Activated T-helper 1 cell treated with anti-CD3 and anti-CD28 coated beads, Interleukin-12 subunit alpha, Interleukin-12 subunit beta, Interleukin-2, Interleukin-4 antibody, amounts not matched to agents 30 ng/mL and 10 ng/mL and 1 ng/mL, durations not matched to agents 14 hours and 24 hours and 36 hours (primary cell): ENCODE measurements at regions not wholly inside any gene's neighbourhood (a gene's known extent, or its start where the extent isn't known, plus 50 kb on each side); places are given as distances from the start of the nearest gene placed in this dataset.

ENCODE experiments used
- DNase-seq: peaks from one replicate; pipeline ENCODE4 v3.0.0; 2021; ENCODE audit warnings: low spot score
- H3K27ac Mint-ChIP-seq: one replicate; pipeline ENCODE4 v1.8.0; 2021; ENCODE audit warnings: mild to moderate bottlenecking, mixed read lengths
- H3K27me3 Mint-ChIP-seq: one replicate; pipeline ENCODE4 v1.8.0; 2022; ENCODE audit warnings: mild to moderate bottlenecking, moderate library complexity, mixed read lengths; ENCODE audit not compliant: insufficient read depth
- H3K36me3 Mint-ChIP-seq: one replicate; pipeline ENCODE4 v1.8.0; 2021; ENCODE audit warnings: low read depth, mixed read lengths
- H3K4me1 Mint-ChIP-seq: one replicate; pipeline ENCODE4 v1.8.0; 2021; ENCODE audit warnings: low read depth, mixed read lengths
- H3K4me3 Mint-ChIP-seq: one replicate; pipeline ENCODE4 v1.8.0; 2021; ENCODE audit warnings: mild to moderate bottlenecking, moderate library complexity, mixed read lengths
- H3K9me3 Mint-ChIP-seq: one replicate; pipeline ENCODE4 v1.8.0; 2021; ENCODE audit warnings: mixed read lengths
- intact Hi-C: fragments of 100-400 bp; cut with micrococcal nuclease; formaldehyde crosslinking; loops from one replicate; pipeline ENCODE4 v1.15.1; 2024

- Mint-ChIP-seq H3K4me3 (no peak overlapping the region), H3K9me3 (no peaks in the 10 kb centered on the region), H3K36me3 (no peaks in the 10 kb centered on the region), H3K4me1 (no peaks in the 10 kb centered on the region), H3K27ac (no peak overlapping the region), H3K27me3 (no peaks in the 10 kb centered on the region)
- no peak for DNase-seq
- intact Hi-C loops = no loop called here
These were observed 541.7 kb downstream of the KCNJ3 start for GRCh38 chr2:155240176-155240575.

- Mint-ChIP-seq H3K4me1 (no peaks in the 10 kb centered on the region), H3K36me3 (no peaks in the 10 kb centered on the region), H3K27ac (no peak overlapping the region), H3K27me3 (no peaks in the 10 kb centered on the region), H3K9me3 (no peaks in the 10 kb centered on the region), H3K4me3 (no peak overlapping the region)
- DNase-seq = no peak
- intact Hi-C loops = no loop called here
These were observed 537.2 kb downstream of the KCNJ3 start for GRCh38 chr2:155235710-155236109.

GRCh38 chr2:155223781-155224406, 525.4 kb downstream of the KCNJ3 start:
- Mint-ChIP-seq H3K4me1 (no peaks in the 10 kb centered on the region), H3K36me3 (no peaks in the 10 kb centered on the region), H3K27me3 (no peaks in the 10 kb centered on the region), H3K9me3 (no peaks in the 10 kb centered on the region), H3K27ac (no peak overlapping the region), H3K4me3 (no peak overlapping the region)
- DNase-seq = no peak
- intact Hi-C loops = no loop called here

DNA sequence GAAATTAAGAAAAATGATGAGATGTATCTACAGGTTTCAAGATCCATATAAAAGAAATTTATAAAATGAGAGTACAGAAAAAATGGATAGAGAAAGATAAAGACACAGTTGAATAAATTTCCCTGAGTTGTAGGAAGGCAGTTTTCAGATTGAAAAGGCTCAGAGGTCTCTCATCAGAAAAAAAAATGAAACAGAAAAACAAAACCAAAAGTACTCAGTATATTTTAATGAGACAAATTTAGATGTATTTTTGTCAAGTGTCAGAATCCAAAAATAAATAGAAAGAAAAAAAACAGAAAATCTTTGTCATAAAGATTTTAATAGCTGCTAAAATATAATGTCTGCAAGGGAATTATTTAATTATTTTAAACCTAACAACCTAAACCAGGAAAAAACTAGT, 520.5 kb downstream of the KCNJ3 start:
- H3K27me3 Mint-ChIP-seq = no peaks in the 10 kb centered on the region
- H3K27ac Mint-ChIP-seq = no peak overlapping the region
- no peaks in the 10 kb centered on the region for H3K4me1 Mint-ChIP-seq
- no peak for DNase-seq
- H3K4me3 Mint-ChIP-seq = no peak overlapping the region
- intact Hi-C loops = no loop called here
- no peaks in the 10 kb centered on the region for H3K9me3 Mint-ChIP-seq
- no peaks in the 10 kb centered on the region for H3K36me3 Mint-ChIP-seq

DNA sequence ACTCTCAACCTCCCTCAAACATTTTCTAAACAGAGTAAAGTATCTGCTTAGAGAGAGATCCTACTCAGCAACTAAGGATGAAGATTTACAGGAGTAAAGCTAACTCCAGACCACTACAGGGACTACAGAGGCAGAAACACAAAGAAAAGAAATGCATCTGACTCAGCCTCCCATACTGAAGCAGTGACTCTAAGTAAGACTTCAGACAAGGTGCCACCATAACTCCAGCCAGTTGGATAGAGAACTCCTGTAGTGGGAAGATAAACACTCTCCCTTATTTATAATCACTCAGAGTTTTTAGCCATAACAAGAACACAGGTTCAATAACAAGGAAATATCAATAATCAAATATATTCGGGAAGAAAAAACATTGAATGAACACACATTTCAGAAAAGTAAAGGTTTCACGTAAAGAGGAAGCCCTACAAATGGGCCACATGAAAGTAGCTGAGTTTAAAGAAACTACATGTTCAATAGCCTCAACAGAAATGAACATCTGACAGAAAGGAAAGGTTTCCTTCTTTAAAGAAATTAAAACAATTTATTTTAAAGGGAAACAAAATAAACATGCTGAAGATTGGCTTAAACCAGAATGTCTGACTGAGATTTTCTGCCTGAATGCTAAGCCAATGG, 519.9 kb downstream of the KCNJ3 start:
- no peaks in the 10 kb centered on the region for H3K4me1 Mint-ChIP-seq
- H3K4me3 Mint-ChIP-seq = no peak overlapping the region
- intact Hi-C loops = no loop called here
- no peaks in the 10 kb centered on the region for H3K36me3 Mint-ChIP-seq
- no peaks in the 10 kb centered on the region for H3K27me3 Mint-ChIP-seq
- no peak overlapping the region for H3K27ac Mint-ChIP-seq
- no peak for DNase-seq
- H3K9me3 Mint-ChIP-seq = no peaks in the 10 kb centered on the region

DNA sequence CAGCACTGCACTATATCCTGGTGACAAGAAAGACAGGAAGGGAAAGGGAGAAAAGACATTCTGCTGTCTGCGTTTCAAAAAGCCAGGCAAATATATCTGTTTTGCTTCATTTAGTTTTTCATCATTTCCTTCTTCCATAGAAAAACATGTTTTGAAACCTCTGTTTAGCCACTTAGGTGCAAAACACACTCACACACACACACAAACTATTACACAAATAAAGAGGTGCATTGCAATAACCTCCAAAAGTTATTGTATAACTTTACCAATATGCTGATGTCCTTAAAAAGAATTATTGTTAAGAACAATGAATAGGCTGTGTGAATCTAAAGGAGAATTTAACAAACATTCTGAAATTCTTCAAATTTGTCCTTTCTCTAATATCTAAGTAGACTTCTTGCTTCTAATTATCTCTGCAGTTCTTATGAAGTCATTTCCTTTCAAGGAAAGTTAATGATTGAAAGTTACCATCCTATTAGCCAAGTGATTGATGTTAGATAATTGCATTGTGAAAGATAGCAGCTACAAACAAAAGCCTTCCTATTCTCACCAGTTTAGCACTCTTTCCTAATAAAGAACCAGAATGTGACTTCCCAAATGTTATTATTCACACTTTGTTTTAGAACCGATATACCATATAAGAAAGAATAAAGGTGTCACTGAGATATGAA, 516.7 kb downstream of the KCNJ3 start:
- no peak overlapping the region for H3K27ac Mint-ChIP-seq
- no peaks in the 10 kb centered on the region for H3K4me1 Mint-ChIP-seq
- H3K36me3 Mint-ChIP-seq = no peaks in the 10 kb centered on the region
- no peaks in the 10 kb centered on the region for H3K9me3 Mint-ChIP-seq
- H3K4me3 Mint-ChIP-seq = no peak overlapping the region
- intact Hi-C loops = no loop called here
- no peaks in the 10 kb centered on the region for H3K27me3 Mint-ChIP-seq
- DNase-seq = no peak

GRCh38 chr2:155209696-155210450, 511.4 kb downstream of the KCNJ3 start:
- Mint-ChIP-seq H3K27ac (no peak overlapping the region), H3K36me3 (no peaks in the 10 kb centered on the region), H3K4me3 (no peak overlapping the region), H3K4me1 (no peaks in the 10 kb centered on the region), H3K27me3 (no peaks in the 10 kb centered on the region), H3K9me3 (no peaks in the 10 kb centered on the region)
- intact Hi-C loops = no loop called here
- DNase-seq = no peak

DNA sequence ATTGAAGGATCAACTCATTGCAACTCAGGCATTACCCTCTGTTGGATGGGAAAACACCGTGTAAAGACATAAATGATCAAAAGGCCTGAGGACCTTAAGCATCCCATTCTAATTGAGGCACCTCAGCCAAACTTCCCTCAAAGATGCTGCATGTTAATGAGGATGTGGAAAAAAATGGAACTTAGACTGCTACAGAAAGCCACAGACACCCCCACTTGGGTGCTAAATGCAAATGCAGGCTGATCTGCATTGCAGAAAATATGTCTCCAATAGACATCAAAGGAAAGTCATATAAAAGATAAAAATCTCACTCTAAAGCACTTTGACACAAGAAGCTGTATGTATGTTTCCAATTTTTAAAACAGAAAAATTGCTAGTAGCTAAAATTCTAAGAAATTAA, 504.7 kb downstream of the KCNJ3 start:
- H3K4me1 Mint-ChIP-seq = no peaks in the 10 kb centered on the region
- no peaks in the 10 kb centered on the region for H3K36me3 Mint-ChIP-seq
- intact Hi-C loops = no loop called here
- no peak overlapping the region for H3K27ac Mint-ChIP-seq
- DNase-seq = no peak
- no peaks in the 10 kb centered on the region for H3K9me3 Mint-ChIP-seq
- H3K27me3 Mint-ChIP-seq = no peaks in the 10 kb centered on the region
- no peak overlapping the region for H3K4me3 Mint-ChIP-seq

GRCh38 chr2:155200753-155201152, 502.3 kb downstream of the KCNJ3 start:
- H3K27me3 Mint-ChIP-seq = no peaks in the 10 kb centered on the region
- H3K27ac Mint-ChIP-seq = no peak overlapping the region
- H3K36me3 Mint-ChIP-seq = no peaks in the 10 kb centered on the region
- no peak overlapping the region for H3K4me3 Mint-ChIP-seq
- no peaks in the 10 kb centered on the region for H3K9me3 Mint-ChIP-seq
- no peaks in the 10 kb centered on the region for H3K4me1 Mint-ChIP-seq
- no peak for DNase-seq
- intact Hi-C loops = no loop called here

- Mint-ChIP-seq H3K9me3 (no peaks in the 10 kb centered on the region), H3K4me1 (no peaks in the 10 kb centered on the region), H3K36me3 (no peaks in the 10 kb centered on the region), H3K27me3 (no peaks in the 10 kb centered on the region), H3K4me3 (no peak overlapping the region), H3K27ac (no peak overlapping the region)
- intact Hi-C loops = no loop called here
- no peak for DNase-seq
These were observed 491.8 kb downstream of the KCNJ3 start for GRCh38 chr2:155190342-155190741.

- intact Hi-C loops = no loop called here
- Mint-ChIP-seq H3K9me3 (no peaks in the 10 kb centered on the region), H3K36me3 (no peaks in the 10 kb centered on the region)
These were observed 480.4 kb downstream of the KCNJ3 start for GRCh38 chr2:155178921-155179320.

GRCh38 chr2:155176345-155176744, 477.9 kb downstream of the KCNJ3 start:
- H3K36me3 Mint-ChIP-seq = no peaks in the 10 kb centered on the region
- H3K27me3 Mint-ChIP-seq = no peaks in the 10 kb centered on the region
- H3K4me1 Mint-ChIP-seq = no peaks in the 10 kb centered on the region
- no peak overlapping the region for H3K27ac Mint-ChIP-seq
- intact Hi-C loops = no loop called here
- H3K9me3 Mint-ChIP-seq = no peaks in the 10 kb centered on the region
- DNase-seq = no peak
- no peak overlapping the region for H3K4me3 Mint-ChIP-seq

More at GRCh38 chr2:155178921-155179320, 480.4 kb downstream of the KCNJ3 start:
- Mint-ChIP-seq H3K27me3 (no peaks in the 10 kb centered on the region), H3K4me3 (no peak overlapping the region), H3K27ac (no peak overlapping the region), H3K4me1 (no peaks in the 10 kb centered on the region)
- DNase-seq = no peak

DNA sequence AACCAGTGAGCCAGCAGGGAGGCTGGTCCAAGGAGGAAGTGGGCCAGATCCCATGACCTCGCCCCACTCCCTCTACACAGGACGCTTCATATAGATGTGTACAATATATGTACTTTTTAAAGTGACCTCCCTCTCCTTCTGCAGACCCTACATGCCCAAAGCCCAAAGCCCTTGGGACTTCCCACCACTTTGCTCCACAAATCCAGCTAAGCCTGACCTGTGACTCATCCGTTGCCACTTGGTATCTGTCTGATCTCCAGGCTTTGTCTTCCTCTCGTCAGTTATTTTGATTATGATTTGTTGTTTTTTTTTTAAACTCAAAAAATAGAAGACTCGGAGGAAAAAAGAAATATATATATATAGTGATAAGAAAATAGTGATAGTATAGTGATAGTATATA, 470.8 kb downstream of the KCNJ3 start:
- H3K9me3 Mint-ChIP-seq = no peaks in the 10 kb centered on the region
- H3K36me3 Mint-ChIP-seq = no peaks in the 10 kb centered on the region
- DNase-seq = no peak
- intact Hi-C loops = no loop called here
- no peaks in the 10 kb centered on the region for H3K27me3 Mint-ChIP-seq
- H3K4me3 Mint-ChIP-seq = no peak overlapping the region
- no peak overlapping the region for H3K27ac Mint-ChIP-seq
- H3K4me1 Mint-ChIP-seq = no peaks in the 10 kb centered on the region
